T follicular helper cell (primary cell): ENCODE measurements at regions not wholly inside any gene's neighbourhood (a gene's known extent, or its start where the extent isn't known, plus 50 kb on each side); places are given as distances from the start of the nearest gene placed in this dataset.

Experiments
- DNase-seq: peaks from one replicate; pipeline ENCODE4 v3.0.0-alpha.2; 2020; ENCODE audit warnings: low read depth

DNA sequence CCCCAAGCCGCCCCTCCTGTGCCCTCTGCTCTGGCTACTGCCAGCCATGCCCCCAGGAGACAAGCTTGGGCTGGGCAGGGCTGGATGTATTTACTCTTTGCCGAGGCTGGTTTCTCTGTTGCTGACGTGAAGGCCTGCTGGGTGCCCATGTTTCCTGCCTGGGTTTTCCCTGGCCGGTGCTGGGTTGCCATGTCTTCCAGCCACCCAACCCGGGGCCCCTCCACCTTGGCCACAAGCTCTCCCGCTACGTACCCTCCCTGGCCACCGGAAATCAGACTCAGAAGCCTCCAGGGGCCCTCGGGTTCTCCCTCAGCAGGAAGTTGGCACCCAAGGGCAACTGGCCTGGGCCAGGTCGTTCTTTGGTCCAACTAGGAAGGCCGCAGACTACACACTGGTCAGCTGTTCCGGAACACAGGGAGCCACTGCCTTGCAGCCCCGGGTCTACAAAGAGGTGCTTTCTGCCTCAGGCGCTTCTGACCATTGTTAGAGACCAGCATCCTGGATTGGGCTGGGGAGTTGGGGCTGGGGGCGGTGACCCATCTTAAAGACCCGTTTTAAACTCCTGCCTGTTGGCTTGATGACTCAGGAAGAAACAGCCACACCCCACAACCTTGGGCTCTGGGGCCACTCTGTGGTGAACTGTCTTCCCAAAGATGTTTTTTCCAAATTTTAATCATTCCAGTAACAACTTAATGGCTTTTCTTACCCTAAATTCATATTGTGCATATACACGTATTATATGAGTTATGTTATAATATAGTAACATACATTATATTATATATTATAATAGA is 71.2 kb upstream of the RUNX3 start:
- no peak for DNase-seq

DNA sequence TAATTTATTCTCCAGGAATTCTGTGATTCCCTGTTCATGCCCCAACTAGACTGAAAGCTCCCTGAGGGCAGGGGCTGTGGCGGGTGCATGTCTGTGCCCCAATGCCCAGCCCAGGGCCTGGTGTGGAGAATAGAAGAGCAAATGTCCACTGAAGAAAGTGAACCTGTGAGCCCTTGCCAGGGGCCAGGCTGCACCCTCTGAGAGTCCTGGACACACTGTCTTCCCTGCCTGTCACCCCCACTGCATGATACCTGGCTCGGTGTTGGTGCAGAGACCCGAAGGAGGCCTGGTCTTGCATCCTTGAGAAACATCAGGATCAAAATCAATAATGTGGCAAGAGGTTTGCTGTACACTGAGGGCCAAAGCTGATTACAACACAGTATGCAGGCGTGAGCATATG is 69.8 kb upstream of the RUNX3 start:
- DNase-seq: no peak

GRCh38 chr1:24999426-24999825 is 69.3 kb upstream of the RUNX3 start:
- DNase-seq: no peak

DNA sequence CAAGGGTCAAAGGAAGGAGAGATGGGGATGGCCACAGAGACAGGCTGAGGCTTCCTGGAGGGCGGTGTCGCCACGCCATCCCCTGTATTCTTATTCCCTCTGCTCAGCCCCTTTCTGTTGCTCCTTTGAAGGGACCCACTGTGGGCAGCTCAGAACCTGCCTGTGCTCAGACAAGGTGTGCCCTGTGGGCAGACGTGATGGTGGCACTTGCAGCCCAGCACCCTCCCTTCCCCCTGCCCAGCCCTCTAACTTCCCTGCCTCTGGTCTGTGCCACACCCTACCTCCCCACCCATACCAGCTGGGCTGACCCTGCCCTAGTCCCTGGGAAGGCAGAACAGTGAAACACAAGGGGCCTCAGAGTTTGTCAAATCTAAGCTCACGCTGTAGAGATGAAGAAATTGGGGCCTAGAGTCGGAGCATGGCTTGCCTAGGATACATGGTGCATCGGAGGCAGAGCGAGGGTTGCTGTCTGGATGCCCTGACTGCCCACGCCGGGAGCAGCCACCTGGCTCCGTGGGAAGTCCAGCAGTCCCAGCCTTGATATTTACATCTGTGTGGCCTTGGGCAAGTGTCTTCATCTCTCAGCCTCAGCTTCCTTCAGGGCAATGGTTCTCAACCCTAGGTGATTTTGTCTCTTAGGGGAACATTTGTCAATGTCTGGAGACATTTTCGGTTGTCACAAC is 68.6 kb upstream of the RUNX3 start:
- no peak for DNase-seq

DNA sequence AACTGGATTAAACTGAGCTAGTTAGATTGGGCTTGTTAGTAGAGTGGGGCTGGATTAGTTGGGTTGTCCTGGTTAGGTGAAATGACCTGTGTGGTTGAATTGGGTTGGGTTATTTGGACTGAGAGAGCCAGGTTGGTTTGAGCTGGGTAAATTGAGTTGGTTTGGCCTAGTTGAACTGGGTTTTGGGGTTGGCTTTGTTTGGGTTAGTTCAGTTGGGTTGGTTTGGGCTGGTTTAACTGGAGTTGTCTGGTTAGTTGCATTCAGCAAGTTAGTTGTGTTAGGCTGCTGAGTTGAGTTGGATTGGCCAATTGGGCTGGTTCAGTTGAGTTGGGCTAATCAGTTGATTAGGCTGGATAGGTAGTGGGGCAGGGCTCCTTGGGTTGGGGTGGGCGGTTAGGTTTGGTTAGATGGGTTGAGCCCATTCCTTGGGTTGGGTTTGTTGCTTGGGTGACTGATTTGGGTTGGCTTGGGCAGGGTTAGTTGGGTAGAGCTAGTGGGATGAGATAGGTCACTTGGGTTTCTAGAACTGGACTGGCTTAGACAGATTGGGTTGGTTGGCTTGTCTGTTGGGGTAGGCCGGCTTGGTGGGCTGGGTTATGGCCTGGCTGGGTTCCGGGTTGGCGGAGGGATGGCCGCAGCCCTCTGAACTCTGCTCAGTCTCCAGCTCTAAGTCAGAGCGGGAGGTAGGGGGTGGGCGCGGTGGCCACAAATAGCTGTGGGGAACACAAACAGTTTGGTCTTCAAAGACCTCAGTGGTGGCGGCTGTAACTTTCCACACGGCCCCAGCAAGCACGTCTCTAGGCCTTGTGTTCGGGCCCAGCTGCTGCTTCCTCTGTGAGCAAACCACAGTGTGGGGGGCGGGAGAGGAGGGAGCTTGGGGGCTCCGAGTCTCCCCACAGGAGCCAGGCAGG is 67.2 kb upstream of the RUNX3 start:
- no peak for DNase-seq

GRCh38 chr1:24996456-24996855 is 66.4 kb upstream of the RUNX3 start:
- no peak for DNase-seq

DNA sequence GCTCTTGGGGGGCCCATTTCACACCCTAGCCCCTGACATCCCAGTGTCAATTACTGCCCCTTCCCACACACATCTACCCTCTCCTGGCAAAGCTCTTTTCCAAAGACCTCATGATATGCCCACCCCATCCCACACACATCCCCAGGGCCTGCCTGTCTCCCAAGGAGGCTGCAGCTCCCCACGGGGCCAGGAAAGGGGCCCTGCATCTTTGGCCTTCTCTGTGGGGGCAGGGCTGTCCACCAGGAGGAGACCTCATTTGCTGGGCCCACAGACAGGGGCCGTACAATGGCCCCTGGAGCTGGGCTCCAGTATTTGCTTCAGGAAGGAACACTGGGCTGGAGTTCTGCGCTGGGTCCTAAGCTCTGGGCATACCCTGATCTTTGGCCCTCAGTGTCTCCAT is 65.6 kb upstream of the RUNX3 start:
- no peak for DNase-seq

DNA sequence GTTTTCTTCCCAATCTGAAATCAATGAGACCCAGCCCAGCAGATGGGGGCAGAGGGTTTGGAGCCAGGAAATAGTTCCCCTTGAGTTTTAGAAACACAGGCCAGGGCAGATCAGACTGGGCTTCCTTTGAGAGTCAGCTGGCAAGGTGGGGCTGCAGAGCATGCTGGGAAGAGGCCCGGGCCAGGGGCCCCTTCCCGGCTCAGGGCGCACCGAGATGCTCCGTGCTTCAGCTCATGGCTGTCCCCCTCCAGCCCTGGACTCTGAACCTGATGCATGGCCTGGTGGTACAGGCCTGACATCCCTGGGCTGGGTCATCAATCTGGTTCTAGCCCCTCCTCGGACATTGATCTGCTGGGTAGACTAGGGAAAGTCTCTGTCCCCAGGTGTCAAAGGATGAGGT is 65.1 kb upstream of the RUNX3 start:
- no peak for DNase-seq

GRCh38 chr1:24993871-24994580 is 64.0 kb upstream of the RUNX3 start:
- DNase-seq: no peak

DNA sequence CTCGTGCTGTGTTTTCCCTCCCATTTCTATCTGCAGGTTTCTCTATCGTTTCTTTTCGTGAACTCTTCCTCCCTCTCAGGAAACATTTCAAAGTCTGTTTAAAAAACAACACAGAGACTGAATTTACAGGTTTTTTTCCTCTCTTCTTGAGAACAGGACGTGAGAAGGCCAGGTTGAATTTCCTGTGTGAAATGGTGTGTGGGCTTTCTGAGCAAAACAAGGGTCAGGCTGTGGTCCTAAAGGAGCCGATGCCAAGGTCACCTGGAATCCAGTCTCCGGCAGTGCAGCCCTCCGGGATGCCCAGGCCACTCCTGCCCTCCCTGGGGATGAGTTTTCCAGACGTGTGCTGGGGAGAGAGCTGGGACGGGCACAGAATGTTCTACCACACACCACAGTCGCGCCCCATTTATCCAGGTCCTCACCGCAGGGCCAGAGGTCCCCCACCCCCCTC is 62.7 kb upstream of the RUNX3 start:
- no peak for DNase-seq

DNA sequence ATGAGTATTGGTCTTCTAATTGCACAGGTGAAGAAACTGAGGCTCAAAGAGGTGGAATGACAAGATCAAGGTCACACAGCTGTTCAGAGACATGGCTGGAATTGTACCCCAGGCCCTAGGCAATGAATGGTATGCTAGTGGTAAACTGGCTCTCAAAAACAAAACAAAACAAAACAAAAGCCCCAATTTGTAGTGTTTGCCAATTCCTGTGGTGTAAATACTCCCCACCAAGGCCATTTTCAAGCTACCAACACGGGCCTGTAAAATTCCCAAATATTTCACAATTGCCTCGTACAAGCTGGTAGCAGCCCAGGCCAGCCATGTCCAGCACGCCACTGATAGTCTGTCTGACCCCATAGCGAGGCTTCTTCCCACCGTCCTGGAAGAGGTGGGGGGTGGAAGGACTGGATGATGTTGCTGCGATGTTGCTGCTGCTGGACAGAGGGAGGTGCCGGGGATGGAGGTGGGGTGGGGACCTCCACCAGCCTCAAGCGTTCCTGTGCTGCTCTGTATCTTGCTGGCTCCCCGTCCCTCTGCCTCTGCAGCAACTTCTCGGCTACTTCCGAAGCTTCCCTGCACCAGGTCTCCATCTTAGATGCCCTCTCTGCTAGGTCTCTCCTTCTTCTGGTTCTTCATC is 62.2 kb upstream of the RUNX3 start:
- no peak for DNase-seq

DNA sequence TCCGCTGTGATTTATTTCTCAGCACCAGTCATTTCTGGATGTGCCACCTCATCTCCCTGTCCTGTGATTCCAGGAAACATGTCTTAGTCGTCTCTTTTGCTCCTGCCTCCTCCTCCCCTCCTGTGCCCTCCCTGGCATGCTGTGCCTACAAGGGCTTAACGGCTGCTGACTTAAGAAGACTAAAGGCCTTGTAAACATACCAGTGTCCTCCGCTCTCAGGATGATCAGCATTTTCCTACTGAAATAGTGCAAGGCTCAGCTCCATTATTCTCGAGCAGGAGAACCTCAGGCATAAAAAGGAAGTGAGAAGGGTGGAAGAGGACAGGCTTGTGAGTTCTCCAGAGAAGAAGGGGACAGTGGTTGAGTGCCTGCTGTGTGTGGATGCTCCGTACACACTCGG is 61.6 kb upstream of the RUNX3 start:
- no peak for DNase-seq

- no peak for DNase-seq
These were observed 60.9 kb upstream of the RUNX3 start for GRCh38 chr1:24990779-24991641.

DNA sequence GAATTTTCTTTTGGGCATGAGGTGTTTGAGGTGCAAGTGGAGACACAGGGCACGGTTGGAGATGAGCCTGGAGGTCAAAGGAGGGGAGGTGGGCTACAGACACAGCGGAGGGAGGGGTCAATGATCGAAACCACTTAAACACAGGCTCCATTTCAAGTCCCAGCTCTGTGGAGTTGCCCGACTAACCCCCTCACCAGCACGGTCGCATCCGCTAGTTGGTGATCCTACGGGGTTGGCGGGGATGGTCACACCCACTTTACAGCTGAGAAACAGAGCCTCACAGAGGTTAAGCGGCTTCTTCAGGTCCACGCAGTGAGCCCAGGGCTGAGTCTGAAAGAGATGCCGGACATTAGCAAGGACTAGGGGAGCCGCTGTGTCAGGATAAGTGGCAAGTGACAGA is 60.1 kb upstream of the RUNX3 start:
- DNase-seq: no peak

DNA sequence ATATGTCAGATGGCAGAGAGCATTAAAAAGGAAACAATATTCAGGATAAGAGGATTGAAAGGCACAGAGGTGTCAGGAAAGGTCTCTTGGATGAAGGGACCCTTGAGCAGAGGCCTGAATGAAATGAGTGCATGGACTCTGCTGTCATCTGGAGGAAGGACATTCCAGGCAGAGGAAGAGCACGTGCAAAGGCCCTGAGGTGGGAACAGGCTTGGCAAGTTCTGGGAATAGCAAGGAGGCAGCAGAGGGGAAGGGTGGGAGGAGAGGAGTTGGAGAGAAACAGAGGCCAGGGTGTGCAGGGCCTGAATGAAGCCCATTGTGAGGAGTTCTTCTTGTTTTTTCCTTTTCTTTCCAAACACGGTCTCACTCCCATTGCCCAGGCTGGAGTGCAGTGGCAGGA is 59.0 kb upstream of the RUNX3 start:
- DNase-seq: no peak

GRCh38 chr1:24988558-24988912 is 58.5 kb upstream of the RUNX3 start:
- DNase-seq: no peak

GRCh38 chr1:24987875-24988557 is 57.9 kb upstream of the RUNX3 start:
- DNase-seq: no peak

DNA sequence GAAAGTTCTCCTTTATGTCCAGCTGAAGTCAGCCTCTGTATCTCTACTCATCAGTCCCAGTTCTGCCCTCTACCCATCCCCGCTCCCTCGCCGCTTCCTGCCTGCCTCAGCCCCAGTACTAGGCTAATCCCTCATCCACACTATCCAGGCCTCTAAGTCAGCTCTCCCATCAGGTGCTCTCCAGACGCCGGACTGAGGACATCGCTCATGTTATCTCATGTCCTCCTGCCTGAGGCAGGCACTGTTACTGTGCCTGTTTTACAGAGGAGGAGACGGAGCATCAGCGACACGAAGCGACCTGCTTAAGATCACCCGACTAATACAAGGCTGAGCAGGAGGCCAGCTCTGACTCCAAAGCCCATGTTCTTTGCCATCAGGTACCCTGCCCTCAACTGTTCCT is 57.3 kb upstream of the RUNX3 start:
- no peak for DNase-seq

DNA sequence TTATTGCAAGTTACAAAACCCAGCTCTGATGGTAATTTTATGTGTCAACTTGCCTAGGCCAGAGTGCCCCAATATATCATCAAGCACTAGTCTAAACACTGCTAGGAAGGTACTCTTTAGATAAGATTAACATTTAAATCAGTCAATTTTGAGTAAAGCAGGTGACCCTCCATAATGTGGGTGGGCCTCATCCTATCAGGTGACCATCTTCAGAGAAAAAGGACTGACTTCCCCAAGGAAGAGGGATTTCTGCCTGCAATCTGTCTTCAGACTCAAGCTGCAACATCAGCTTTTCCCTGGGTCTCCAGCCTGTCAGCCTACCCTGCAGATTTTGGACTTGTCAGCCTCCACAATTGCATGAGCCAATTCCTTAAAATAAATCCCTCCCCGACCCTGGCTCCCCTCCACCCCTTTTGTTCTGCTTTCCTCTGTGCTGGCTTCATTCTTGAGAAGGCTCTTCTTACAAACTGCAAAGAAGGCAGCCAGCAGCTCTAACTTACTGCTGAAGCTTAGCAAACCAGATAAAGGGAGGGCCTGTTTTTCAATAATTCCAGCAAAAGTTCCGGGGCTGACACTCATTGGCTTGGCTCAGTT is 56.4 kb upstream of the RUNX3 start:
- DNase-seq: no peak

DNA sequence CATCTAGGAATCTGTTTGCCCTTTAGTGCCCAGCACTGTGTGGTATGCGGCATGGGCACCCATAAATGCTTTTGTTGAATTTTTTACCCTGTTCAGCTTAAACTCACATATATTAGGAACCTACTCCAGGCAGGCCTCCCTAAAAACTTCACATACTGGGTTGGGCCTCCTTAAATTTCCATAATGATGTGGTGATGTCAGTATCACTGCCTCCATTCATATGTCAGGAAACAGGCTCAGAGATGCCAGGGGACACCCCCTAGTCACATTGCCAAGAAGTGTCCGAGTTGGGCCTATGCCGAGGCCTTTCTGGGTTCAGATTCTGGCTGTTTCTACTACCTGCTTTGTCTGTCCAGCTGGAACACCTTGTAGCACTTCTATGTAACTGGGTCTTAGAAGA is 55.7 kb upstream of the RUNX3 start:
- no peak for DNase-seq
